H4 (cell line): ENCODE measurements at regions not wholly inside any gene's neighbourhood (a gene's known extent, or its start where the extent isn't known, plus 50 kb on each side); places are given as distances from the start of the nearest gene placed in this dataset.

Source experiments
- DNase-seq: peaks from one replicate; pipeline ENCODE4 v3.0.0-alpha.2; 2015; ENCODE audit warnings: low spot score

- no peak for DNase-seq
These were observed 107.2 kb downstream of the DACT2 start for GRCh38 chr6:168212362-168212761.

DNA sequence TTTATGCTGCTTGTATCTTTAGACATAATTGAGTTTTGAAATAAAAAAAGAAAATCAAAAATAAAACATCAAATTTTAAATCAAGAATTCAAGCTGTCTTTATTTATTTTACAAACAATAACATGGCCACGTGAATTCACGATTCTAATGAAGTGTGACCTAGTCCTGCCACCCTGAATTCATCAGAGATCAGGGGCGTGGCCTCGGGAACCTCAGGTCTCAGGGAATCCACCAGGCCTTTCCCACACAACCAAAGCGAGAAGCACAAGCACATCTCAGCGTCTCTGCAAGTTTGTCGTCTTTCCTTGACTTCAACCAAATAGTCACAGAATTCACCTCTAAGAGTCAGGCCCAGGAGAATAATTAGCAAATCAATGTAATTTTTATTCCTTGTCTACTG lies 107.9 kb downstream of the DACT2 start:
- DNase-seq, result no peak

DNA sequence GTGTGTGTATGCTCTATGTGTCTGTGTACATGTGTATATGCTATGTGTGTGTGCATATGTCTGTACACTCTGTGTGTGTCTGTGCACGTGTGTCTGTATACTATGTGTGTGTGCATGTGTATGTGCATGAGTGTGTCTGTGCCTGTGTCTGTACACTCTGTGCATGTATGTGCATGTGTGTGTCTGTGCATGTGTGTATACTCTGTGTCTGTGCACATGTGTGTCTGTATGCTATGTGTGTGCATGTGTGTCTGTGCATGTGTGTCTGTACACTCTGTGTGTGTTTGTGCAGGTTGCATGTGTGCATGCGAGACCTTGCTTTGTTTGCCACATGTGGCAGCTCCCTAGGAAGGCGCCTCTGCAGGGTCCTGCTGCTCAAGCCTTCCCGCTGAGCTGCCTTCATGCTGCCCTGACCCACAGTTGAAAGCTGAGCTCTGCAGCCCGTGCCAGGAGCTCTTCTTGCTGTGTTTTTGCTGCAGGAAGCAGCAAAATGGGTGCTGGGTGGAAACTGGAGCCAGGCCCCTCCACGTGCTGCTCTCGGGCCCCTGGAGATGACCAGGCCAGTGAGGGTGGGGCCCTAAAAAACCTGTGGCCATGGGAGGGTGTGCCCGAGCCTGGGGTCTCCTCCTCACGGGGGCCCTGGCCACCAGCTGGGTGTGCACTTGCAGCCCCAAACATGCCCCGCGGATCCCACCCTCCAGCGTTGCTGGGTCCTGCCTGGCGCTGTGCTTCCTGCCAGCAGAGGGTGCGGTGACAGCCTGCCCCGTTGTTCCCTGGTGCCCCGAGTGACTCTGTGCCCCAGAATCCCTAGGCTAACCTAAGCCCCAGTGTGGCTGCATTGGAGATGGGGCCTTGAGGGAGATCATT lies 109.1 kb downstream of the DACT2 start:
- no peak for DNase-seq

DNA sequence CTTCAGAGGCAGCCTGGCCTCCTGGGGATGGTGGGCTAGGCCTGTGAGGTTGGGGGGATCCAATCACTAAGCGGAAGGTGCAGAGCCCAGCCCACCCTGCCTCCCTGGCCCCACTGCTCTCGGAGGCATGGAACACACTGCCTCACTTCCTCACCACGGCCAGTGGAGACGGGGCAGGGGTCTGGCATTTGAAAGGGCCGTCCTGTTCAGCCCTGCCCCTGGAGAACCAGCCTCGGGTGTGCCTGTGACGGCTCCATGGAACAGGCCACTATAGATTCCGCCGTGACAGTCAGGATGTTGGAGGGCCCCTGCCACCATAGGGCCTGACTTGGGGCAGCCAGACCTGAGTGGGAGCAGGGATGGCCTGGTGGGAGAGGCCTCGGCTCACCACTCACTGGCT lies 110.2 kb downstream of the DACT2 start:
- DNase-seq, result no peak

GRCh38 chr6:168208854-168209253 lies 110.7 kb downstream of the DACT2 start:
- DNase-seq, result no peak

GRCh38 chr6:168208402-168208801 lies 111.2 kb downstream of the DACT2 start:
- DNase-seq, result no peak

DNA sequence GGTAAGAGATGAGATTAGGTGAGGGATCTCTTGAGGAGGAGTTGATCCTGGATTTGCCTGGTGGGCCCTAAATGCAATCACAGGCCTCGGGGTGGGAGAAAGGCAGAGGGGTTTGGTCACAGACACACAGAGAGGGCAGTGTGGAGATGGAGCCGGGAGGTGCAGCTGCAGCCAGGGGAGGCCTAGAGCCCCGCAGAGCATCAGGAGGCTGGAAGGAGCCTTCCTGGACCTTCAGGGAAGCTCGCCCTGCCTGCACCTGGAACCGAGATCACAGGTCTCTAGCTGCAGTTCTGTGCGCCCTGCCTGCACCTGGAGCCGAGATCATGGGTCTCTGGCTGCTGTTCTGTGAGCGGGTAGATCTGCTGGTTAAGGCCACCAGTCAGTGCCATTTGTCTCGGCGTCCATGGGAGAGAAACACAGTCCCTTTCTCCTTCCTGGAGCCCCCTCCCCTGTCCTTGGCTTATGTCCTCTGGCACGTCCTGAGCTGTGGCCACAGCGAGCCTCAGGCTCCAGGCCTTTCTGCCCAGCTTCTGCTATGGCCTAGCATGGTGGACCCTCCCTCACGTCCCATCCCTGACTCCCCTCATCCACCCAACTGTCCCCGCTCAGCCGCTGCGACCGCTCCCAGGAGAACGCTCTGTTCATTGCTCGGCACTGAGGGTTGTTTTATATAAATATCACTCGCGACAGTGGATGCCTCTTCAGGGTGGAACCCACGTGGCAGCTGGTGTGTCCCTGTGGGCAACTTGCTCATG lies 112.0 kb downstream of the DACT2 start:
- DNase-seq, result no peak

GRCh38 chr6:168206661-168207274 lies 112.8 kb downstream of the DACT2 start:
- no peak for DNase-seq

GRCh38 chr6:168206186-168206585 lies 113.4 kb downstream of the DACT2 start:
- DNase-seq, result no peak

- no peak for DNase-seq
These were observed 117.8 kb downstream of the DACT2 start for GRCh38 chr6:168201799-168202198.

DNA sequence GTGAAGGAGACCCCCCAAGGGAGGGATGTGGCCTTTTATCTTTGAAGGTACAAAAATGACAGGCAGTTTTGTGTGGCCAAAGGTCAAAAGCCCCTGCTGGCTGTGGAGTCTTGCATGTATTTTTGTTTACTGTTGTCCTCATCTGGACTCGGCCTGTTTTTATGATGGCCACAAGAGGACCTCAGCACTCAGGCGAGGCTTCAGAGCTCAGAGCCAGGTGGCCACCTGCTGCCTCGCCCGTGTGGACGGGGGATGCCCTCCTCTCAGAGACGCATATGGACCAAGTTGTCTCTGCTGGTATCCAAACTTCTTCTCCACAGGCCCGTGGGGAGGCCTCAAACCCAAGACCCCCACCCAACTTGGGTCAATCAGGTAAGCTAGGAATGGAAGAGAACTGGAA lies 118.2 kb downstream of the DACT2 start:
- no peak for DNase-seq

GRCh38 chr6:168200571-168201134 lies 118.9 kb downstream of the DACT2 start:
- DNase-seq, result no peak

- DNase-seq, result no peak
These were observed 119.5 kb upstream of the FRMD1 start for GRCh38 chr6:168198302-168199180.

DNA sequence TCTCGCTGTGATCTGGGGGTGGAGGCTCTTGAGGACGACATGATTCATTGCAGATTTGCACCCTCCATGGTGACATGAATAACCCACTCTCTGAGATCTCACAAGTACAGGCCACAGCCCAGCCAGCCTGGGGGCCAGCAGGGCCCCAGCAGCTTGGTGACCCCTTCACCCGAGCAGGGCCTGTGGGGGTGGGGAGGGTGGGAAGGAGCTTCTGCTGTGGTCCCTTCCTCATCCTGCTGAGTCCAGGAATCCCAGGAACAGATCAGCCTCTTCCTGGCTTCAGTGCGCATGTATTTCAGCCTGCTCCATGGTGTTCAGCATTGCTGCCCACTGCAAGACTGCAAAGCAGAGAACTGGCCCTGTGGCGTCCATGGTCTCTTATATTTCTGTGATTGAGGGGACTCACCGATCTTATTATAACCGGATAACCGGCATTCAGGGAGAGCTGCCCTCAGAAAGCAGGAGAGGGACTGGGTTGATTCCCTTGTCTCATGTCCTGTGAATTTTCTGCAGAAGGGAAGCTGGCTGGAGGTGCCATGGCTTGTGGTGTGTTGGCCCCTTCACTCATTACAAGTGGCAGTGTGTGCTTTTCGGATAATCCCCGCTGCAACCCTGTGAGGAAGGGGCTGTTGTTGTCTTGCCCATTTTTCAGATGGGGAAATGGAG lies 118.8 kb upstream of the FRMD1 start:
- DNase-seq, result no peak

DNA sequence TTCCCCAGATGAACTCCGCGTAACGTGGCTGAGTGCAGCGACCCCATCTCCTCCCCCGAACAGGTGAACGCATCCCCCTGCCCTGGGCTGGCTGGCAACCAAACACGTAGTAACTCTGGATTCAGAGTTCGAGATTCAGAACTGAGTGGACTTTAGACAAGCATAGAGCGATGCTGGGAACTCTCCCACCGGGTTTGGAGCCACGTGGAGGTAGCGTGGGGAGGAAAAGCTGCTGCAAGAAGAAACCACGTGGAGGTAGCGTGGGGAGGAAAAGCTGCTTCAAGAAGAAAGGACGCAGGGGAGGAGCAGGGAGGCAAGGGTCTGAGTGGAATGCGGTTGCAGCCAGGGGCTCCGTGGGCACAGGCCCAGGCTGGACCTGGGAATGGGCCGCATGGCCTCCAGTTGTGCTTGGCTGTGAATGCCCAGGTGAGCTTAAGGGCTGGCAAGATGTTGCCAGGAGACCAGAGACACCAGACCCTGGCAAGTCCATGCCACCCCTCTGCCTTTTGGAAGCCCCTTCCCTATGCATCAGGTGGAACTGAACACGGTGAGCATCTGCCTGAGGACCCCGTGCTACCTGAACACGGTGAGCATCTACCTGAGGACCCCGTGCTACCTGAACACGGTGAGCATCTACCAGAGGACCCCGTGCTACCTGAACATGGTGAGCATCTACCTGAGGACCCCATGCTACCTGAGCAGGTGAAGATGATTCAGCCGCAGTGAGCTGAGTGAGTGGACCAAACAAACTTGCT lies 118.0 kb upstream of the FRMD1 start:
- DNase-seq, result no peak

DNA sequence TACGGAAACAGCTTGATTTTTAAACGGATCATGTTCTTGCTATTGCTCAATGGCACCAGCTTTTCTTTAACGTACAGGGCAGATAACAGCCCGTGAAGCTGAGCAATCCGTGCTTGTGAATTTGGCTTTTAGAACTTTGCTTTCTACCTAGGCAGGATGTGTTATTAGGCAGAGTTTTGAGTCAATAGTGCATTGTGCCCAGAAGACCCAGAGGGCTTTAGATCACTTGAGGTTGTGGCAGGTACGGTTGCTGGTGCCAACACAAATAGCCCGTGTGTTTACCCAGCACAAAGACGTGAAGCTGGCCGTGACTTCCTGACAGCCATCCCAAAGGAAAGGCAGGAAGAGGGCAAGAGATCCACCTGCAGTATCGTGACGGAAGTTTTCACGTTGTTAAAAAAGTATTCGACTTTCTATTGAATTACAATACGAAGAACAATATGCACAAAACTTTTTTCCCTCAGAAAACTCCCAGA lies 117.4 kb upstream of the FRMD1 start:
- DNase-seq, result no peak

GRCh38 chr6:168195712-168196111 lies 116.7 kb upstream of the FRMD1 start:
- DNase-seq, result no peak

DNA sequence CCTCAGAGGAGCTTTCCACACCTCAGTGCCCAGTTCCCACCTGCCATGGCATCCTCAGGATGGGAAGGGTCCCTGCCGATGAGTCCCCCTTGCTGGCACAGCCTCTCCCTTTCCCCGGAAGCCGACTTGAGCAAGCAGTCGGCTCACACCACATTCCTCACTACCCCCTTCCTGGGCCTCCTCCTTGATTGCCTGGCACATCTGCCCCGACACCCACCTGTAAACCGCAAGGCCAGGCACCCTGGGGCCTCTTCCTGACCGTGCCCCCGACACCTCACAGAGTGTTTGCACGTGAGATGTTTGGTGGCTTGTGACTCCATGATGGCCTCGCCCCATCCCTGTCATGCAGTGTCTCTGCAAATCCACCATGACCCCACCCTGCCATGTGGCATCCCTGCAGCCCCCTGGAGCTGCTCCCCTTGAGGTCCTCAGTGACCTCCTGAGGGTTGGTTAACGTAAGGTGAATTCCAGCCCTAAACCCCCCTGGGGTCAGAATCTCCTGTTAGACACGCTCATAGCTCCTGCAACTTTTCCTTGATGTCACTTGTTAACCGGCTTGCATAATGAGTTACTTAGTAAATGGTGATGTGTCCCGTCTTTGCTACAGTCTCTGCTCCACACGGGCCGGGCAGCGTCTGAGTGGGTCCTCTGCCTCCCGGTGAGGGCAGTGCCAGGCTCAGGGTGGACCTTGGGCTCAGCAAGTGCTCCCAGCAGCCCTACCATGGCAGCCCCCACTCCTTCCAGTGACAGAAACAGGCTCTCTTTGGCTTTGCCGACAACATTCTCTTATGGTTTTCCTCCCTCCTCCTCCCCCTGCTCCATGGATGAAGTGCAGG lies 115.9 kb upstream of the FRMD1 start:
- DNase-seq, result no peak
